ENCODE measurements at regions not wholly inside any gene's neighbourhood (a gene's known extent, or its start where the extent isn't known, plus 50 kb on each side); places are given as distances from the start of the nearest gene placed in this dataset.

DNA sequence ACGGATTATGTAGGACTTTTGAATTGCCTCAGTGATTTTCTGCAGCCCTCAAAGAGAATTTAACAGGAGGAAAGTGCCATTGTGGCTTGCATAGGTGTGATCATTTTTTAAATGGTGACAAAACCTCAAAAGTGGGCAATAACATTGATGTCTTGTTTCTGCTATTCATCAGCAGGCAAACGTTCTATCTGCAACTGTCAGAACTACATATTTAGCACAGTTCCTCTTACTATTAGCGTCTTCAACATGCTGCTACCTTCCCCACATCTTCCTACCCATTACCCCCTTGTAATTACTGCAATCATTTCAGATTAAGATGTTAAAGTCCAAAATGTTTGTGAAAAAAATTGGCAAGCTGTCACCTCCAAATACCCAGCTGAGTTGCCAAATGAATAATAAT is 254.6 kb downstream of the SMARCA2 start:
- ChIA-PET CTCF (interaction anchor here (0.5 kb wide), 1 partner anchor 51 kb away, joined by 4 read pairs; no protein-coding TSS in a partner anchor), POLR2A (no interaction called here)
- no peaks in the 10 kb centered on the region for H3K4me1 ChIP-seq (ENCODE audit: control insufficient read depth, insufficient read depth, low read length)
- no peaks in the 10 kb centered on the region for H3K36me3 ChIP-seq (ENCODE audit: control insufficient read depth in 2 of 2, insufficient read depth in 1 of 2, low read length in 2 of 2)
- H3K27ac ChIP-seq (ENCODE audit: extremely low read depth, low read depth, low read length), result no peak overlapping the region
- H3K4me3 ChIP-seq (ENCODE audit: low read depth, low read length), result no peak overlapping the region
- TF ChIP-seq ZNF610 (tag by site-specific recombination; IDR thresholded peaks at IDR 0.05; ENCODE audit: borderline replicate concordance) (no peak), ZNF223 (tag by site-specific recombination; IDR thresholded peaks at IDR 0.05) (no peak), YY1 (tag by site-specific recombination; IDR thresholded peaks at IDR 0.05) (no peak), ZNF701 (tag by site-specific recombination; IDR thresholded peaks at IDR 0.05) (no peak), SP3 (tag by site-specific recombination; IDR thresholded peaks at IDR 0.05) (no peak), ZXDB (tag by site-specific recombination; IDR thresholded peaks at IDR 0.05) (no peak)
- TF ChIP-seq, protein P1, sequence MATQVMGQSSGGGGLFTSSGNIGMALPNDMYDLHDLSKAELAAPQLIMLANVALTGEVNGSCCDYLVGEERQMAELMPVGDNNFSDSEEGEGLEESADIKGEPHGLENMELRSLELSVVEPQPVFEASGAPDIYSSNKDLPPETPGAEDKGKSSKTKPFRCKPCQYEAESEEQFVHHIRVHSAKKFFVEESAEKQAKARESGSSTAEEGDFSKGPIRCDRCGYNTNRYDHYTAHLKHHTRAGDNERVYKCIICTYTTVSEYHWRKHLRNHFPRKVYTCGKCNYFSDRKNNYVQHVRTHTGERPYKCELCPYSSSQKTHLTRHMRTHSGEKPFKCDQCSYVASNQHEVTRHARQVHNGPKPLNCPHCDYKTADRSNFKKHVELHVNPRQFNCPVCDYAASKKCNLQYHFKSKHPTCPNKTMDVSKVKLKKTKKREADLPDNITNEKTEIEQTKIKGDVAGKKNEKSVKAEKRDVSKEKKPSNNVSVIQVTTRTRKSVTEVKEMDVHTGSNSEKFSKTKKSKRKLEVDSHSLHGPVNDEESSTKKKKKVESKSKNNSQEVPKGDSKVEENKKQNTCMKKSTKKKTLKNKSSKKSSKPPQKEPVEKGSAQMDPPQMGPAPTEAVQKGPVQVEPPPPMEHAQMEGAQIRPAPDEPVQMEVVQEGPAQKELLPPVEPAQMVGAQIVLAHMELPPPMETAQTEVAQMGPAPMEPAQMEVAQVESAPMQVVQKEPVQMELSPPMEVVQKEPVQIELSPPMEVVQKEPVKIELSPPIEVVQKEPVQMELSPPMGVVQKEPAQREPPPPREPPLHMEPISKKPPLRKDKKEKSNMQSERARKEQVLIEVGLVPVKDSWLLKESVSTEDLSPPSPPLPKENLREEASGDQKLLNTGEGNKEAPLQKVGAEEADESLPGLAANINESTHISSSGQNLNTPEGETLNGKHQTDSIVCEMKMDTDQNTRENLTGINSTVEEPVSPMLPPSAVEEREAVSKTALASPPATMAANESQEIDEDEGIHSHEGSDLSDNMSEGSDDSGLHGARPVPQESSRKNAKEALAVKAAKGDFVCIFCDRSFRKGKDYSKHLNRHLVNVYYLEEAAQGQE (tag by site-specific recombination; IDR thresholded peaks at IDR 0.05), result no peak
- TF ChIP-seq, protein P2, sequence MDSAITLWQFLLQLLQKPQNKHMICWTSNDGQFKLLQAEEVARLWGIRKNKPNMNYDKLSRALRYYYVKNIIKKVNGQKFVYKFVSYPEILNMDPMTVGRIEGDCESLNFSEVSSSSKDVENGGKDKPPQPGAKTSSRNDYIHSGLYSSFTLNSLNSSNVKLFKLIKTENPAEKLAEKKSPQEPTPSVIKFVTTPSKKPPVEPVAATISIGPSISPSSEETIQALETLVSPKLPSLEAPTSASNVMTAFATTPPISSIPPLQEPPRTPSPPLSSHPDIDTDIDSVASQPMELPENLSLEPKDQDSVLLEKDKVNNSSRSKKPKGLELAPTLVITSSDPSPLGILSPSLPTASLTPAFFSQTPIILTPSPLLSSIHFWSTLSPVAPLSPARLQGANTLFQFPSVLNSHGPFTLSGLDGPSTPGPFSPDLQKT (IDR thresholded peaks at IDR 0.05; ENCODE audit: borderline replicate concordance, low read depth, low read length), result no peak
- H3K9me3 ChIP-seq (ENCODE audit: control insufficient read depth, insufficient read depth, low read depth, low read length), result no peaks in the 10 kb centered on the region

DNA sequence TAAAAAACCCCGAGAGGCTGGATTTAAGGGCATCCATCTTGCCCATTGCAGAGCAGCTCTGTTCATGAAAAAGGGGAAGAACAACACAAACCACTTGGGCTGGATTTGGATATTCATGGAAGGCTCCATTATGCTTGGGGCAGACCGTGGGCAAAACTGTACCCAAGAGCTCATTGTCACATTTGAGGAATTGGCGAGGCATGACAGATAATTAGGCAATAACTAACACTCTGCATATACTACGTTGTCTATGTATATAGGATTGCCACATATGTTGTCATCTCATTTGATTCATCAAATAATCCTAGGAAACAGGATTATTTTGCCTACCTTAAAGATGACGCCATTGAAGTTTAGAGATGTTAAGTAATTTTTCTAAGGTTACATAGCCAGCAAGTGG is 255.4 kb downstream of the SMARCA2 start:
- TF ChIP-seq ZNF654 (tag by site-specific recombination; IDR thresholded peaks at IDR 0.05; ENCODE audit: low read depth) (no peak), YY2 (tag by site-specific recombination; IDR thresholded peaks at IDR 0.05) (no peak), ZNF791 (tag by site-specific recombination; IDR thresholded peaks at IDR 0.05) (no peak), ZNF302 (tag by site-specific recombination; IDR thresholded peaks at IDR 0.05; ENCODE audit: low read depth) (no peak), EGR2 (tag by site-specific recombination; IDR thresholded peaks at IDR 0.05; ENCODE audit: low read depth) (no peak), GLI2 (tag by site-specific recombination; IDR thresholded peaks at IDR 0.05; ENCODE audit: borderline replicate concordance, low read depth) (no peak)

DNA sequence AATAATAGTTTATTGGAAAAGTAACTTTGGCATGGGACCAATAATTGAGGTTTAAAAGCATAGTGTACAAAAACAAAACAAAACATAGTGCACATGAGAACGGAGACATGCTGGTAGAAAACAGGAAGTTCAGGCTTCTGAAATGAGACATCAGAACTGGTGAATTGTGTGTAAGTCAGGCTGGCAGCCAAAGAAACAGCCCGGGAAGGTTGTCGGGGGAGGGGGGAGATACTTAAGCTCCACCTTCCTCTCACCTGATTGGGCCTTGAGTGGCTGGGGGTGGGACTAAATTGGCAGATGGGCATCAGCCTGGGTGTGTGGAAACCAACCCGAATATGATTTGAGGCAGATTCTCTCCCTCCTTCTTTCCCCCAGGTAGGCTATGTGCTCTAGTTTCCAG is 256.3 kb downstream of the SMARCA2 start:
- Histone ChIP-seq H3K4me1 (ENCODE audit: control insufficient read depth, insufficient read depth, low read length) (no peaks in the 10 kb centered on the region), H3K36me3 (ENCODE audit: control insufficient read depth in 2 of 2, insufficient read depth in 1 of 2, low read length in 2 of 2) (no peaks in the 10 kb centered on the region), H3K9me3 (ENCODE audit: control insufficient read depth, insufficient read depth, low read depth, low read length) (no peaks in the 10 kb centered on the region), H3K27ac (ENCODE audit: extremely low read depth, low read depth, low read length) (no peak overlapping the region), H3K4me3 (ENCODE audit: low read depth, low read length) (no peak overlapping the region)
- POLR2A ChIA-PET, result no interaction called here
- CTCF ChIA-PET, result interaction anchor here (0.5 kb wide), 1 partner anchor 13 kb away, joined by 3 read pairs; no protein-coding TSS in a partner anchor
- TF ChIP-seq ZNF211 (tag by site-specific recombination; IDR thresholded peaks at IDR 0.05; ENCODE audit: low read depth), result no peak
- TF ChIP-seq ZBTB21 (tag by site-specific recombination; IDR thresholded peaks at IDR 0.05), result no peak
- no peak for TF ChIP-seq ZNF48 (tag by site-specific recombination; IDR thresholded peaks at IDR 0.05)
- TF ChIP-seq ZNF677 (tag by site-specific recombination; IDR thresholded peaks at IDR 0.05), result no peak
- TF ChIP-seq BCL11A (tag by site-specific recombination; IDR thresholded peaks at IDR 0.05; ENCODE audit: low read depth), result no peak
- TF ChIP-seq, protein P3, sequence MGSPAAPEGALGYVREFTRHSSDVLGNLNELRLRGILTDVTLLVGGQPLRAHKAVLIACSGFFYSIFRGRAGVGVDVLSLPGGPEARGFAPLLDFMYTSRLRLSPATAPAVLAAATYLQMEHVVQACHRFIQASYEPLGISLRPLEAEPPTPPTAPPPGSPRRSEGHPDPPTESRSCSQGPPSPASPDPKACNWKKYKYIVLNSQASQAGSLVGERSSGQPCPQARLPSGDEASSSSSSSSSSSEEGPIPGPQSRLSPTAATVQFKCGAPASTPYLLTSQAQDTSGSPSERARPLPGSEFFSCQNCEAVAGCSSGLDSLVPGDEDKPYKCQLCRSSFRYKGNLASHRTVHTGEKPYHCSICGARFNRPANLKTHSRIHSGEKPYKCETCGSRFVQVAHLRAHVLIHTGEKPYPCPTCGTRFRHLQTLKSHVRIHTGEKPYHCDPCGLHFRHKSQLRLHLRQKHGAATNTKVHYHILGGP (tag by site-specific recombination; IDR thresholded peaks at IDR 0.05), result no peak
- TF ChIP-seq, protein P4, sequence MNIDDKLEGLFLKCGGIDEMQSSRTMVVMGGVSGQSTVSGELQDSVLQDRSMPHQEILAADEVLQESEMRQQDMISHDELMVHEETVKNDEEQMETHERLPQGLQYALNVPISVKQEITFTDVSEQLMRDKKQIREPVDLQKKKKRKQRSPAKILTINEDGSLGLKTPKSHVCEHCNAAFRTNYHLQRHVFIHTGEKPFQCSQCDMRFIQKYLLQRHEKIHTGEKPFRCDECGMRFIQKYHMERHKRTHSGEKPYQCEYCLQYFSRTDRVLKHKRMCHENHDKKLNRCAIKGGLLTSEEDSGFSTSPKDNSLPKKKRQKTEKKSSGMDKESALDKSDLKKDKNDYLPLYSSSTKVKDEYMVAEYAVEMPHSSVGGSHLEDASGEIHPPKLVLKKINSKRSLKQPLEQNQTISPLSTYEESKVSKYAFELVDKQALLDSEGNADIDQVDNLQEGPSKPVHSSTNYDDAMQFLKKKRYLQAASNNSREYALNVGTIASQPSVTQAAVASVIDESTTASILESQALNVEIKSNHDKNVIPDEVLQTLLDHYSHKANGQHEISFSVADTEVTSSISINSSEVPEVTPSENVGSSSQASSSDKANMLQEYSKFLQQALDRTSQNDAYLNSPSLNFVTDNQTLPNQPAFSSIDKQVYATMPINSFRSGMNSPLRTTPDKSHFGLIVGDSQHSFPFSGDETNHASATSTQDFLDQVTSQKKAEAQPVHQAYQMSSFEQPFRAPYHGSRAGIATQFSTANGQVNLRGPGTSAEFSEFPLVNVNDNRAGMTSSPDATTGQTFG (tag by site-specific recombination; IDR thresholded peaks at IDR 0.05; ENCODE audit: borderline replicate concordance), result no peak
- no peak for TF ChIP-seq HOXC10 (CRISPR knock-in tag; IDR thresholded peaks at IDR 0.05)
- TF ChIP-seq KLF1 (tag by site-specific recombination; IDR thresholded peaks at IDR 0.05), result no peak
- TF ChIP-seq ZNF114 (tag by site-specific recombination; IDR thresholded peaks at IDR 0.05), result no peak
- TF ChIP-seq ZNF10 (tag by site-specific recombination; IDR thresholded peaks at IDR 0.05), result no peak
- TF ChIP-seq ZNF112 (tag by site-specific recombination; IDR thresholded peaks at IDR 0.05), result no peak

More for the DNA sequence above, 255.4 kb downstream of the SMARCA2 start:
- Histone ChIP-seq H3K36me3 (ENCODE audit: control insufficient read depth in 2 of 2, insufficient read depth in 1 of 2, low read length in 2 of 2) (no peaks in the 10 kb centered on the region), H3K4me1 (ENCODE audit: control insufficient read depth, insufficient read depth, low read length) (no peaks in the 10 kb centered on the region), H3K4me3 (ENCODE audit: low read depth, low read length) (no peak overlapping the region), H3K27ac (ENCODE audit: extremely low read depth, low read depth, low read length) (no peak overlapping the region), H3K9me3 (ENCODE audit: control insufficient read depth, insufficient read depth, low read depth, low read length) (no peaks in the 10 kb centered on the region)
- CTCF ChIA-PET, result no interaction called here
- POLR2A ChIA-PET, result no interaction called here
